DOHH2 (cell line): ENCODE measurements at regions not wholly inside any gene's neighbourhood (a gene's known extent, or its start where the extent isn't known, plus 50 kb on each side); places are given as distances from the start of the nearest gene placed in this dataset.

Experiments used
- H3F3A ChIP-seq: fragments of 200-600 bp; sonication (generic), shearing (Covaris generic); 2 replicates; pipeline ENCODE4 v1.6.0; 2016; ENCODE audit warnings: antibody characterized with exemption, mild to moderate bottlenecking; ENCODE audit not compliant: control insufficient read depth, insufficient read depth
- H3K27ac ChIP-seq: fragments of 200-600 bp; sonication (generic); 2 replicates; pipeline ENCODE4 v1.5.1; 2014; ENCODE audit warnings: low read depth, mild to moderate bottlenecking, low read length, moderate library complexity
- H3K27me3 ChIP-seq: fragments of 200-600 bp; sonication (generic); 2 replicates; pipeline ENCODE4 v1.6.1; 2014; ENCODE audit warnings: mild to moderate bottlenecking, low read length, mixed read lengths; ENCODE audit not compliant: control insufficient read depth
- H3K36me3 ChIP-seq: fragments of 200-600 bp; sonication (generic); 2 replicates; pipeline ENCODE4 v1.6.1; 2014; ENCODE audit warnings: mild to moderate bottlenecking, low read length, moderate library complexity, mixed read lengths; ENCODE audit not compliant: control insufficient read depth
- H3K4me1 ChIP-seq: fragments of 200-600 bp; sonication (generic); 2 replicates; pipeline ENCODE4 v1.6.1; 2014; ENCODE audit warnings: mild to moderate bottlenecking, low read length, mixed read lengths; ENCODE audit not compliant: control insufficient read depth
- H3K4me2 ChIP-seq: fragments of 200-600 bp; sonication (generic); 2 replicates; pipeline ENCODE4 v1.6.0; 2014; ENCODE audit warnings: mild to moderate bottlenecking, low read length, moderate library complexity
- H3K4me3 ChIP-seq: fragments of 200-600 bp; sonication (generic); 2 replicates; pipeline ENCODE4 v1.5.1; 2014; ENCODE audit warnings: mild to moderate bottlenecking, low read length, mixed read lengths
- H3K79me2 ChIP-seq: fragments of 200-600 bp; sonication (generic); 2 replicates; pipeline ENCODE4 v1.6.1; 2014; ENCODE audit warnings: mild to moderate bottlenecking, low read length, mixed read lengths; ENCODE audit not compliant: control insufficient read depth
- H3K9me2 ChIP-seq: fragments of 200-600 bp; sonication (generic); replicated peaks from 2 replicates; pipeline ENCODE4 v1.6.1; 2014; ENCODE audit warnings: mild to moderate bottlenecking, low read length, mixed read lengths; ENCODE audit not compliant: control insufficient read depth
- H3K9me3 ChIP-seq: fragments of 200-600 bp; sonication (generic); 2 replicates; pipeline ENCODE4 v1.6.1; 2014; ENCODE audit warnings: antibody characterized with exemption, low read length, mixed read lengths; ENCODE audit not compliant: control insufficient read depth, insufficient read depth
- H4K20me1 ChIP-seq: fragments of 200-600 bp; sonication (generic); 2 replicates; pipeline ENCODE4 v1.6.0; 2014; ENCODE audit warnings: low read depth, mild to moderate bottlenecking, antibody characterized with exemption, low read length, moderate library complexity; ENCODE audit not compliant: control insufficient read depth, insufficient read depth
- EZH2phosphoT487 ChIP-seq: fragments of 200-600 bp; sonication (generic); IDR thresholded peaks from 2 replicates; pipeline ENCODE4 v1.6.1; 2017; ENCODE audit warnings: borderline replicate concordance, mild to moderate bottlenecking, antibody characterized with exemption, low read length, moderate library complexity, mixed read lengths
- TF ChIP-seq, protein P1 (sequence below): fragments of 200-600 bp; sonication (generic); IDR thresholded peaks from one replicate; pipeline ENCODE4 v1.5.1; 2014; ENCODE audit warnings: antibody characterized with exemption, mild to moderate bottlenecking, low read depth, low read length; ENCODE audit not compliant: poor library complexity, severe bottlenecking

DNA sequence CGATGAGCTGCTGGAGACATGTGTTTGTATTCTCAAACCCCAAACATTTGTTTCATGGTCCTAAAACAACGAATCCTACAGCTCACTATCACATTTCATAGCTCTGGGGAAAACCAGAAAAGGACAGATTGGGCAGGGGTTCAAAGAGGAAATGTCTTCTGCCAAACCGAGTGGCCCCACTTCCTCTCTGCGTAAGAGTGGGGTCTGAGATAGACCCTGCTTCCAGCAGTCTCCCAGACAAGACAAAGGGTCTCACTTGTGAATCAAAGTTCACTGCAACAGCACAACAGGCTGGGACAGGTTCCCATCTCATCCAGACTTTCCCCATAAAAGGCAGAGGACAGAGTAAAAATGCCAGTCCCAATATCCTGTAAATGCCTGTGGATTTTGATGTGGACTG is 276.2 kb upstream of the SLC24A2 start:
- Histone ChIP-seq H3K4me1 (peaks cover 31% of the 10 kb centered on the region), H3K27ac (peak overlapping the region; percentile 64; the same call in 1 of the 2 replicates), H4K20me1 (no peaks in the 10 kb centered on the region), H3K79me2 (no peaks in the 10 kb centered on the region), H3K27me3 (no peaks in the 10 kb centered on the region), H3K36me3 (no peaks in the 10 kb centered on the region), H3K4me2 (peak overlapping the region; percentile 67), H3K9me2 (no peaks in the 10 kb centered on the region), H3F3A (peaks cover 14% of the 10 kb centered on the region; the same call in 1 of the 2 replicates), H3K4me3 (no peak overlapping the region), H3K9me3 (no peaks in the 10 kb centered on the region)
- TF ChIP-seq EZH2phosphoT487 = no peak
- TF ChIP-seq, protein P1, sequence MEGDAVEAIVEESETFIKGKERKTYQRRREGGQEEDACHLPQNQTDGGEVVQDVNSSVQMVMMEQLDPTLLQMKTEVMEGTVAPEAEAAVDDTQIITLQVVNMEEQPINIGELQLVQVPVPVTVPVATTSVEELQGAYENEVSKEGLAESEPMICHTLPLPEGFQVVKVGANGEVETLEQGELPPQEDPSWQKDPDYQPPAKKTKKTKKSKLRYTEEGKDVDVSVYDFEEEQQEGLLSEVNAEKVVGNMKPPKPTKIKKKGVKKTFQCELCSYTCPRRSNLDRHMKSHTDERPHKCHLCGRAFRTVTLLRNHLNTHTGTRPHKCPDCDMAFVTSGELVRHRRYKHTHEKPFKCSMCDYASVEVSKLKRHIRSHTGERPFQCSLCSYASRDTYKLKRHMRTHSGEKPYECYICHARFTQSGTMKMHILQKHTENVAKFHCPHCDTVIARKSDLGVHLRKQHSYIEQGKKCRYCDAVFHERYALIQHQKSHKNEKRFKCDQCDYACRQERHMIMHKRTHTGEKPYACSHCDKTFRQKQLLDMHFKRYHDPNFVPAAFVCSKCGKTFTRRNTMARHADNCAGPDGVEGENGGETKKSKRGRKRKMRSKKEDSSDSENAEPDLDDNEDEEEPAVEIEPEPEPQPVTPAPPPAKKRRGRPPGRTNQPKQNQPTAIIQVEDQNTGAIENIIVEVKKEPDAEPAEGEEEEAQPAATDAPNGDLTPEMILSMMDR = no peak

DNA sequence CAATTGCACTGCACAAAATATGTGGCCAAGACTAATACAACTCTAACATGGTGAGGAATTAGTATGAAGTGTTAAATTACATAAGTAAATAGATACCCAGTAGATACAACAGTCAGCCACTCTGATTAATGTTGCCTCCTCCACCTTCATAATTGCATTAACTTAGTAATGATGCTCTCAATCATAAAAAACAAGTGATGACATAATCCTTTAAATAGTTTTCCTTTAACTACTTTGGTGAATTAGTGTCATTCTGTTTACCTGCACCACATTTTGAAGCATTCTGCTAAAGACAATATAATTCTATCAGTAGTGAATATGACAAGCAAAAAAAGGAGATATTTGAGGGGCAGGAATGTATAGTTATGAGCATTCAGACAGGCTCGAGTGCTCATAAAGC is 265.9 kb upstream of the SLC24A2 start:
- no peaks in the 10 kb centered on the region for H3K9me3 ChIP-seq
- no peak overlapping the region for H3K4me3 ChIP-seq
- no peaks in the 10 kb centered on the region for H4K20me1 ChIP-seq
- TF ChIP-seq, protein P1 = no peak
- no peak for TF ChIP-seq EZH2phosphoT487
- H3K4me1 ChIP-seq = peaks cover under 1% of the 10 kb centered on the region; the same call in 1 of the 2 replicates
- no peak overlapping the region for H3K4me2 ChIP-seq
- H3K79me2 ChIP-seq = no peaks in the 10 kb centered on the region
- no peaks in the 10 kb centered on the region for H3K9me2 ChIP-seq
- no peaks in the 10 kb centered on the region for H3K27me3 ChIP-seq
- no peak overlapping the region for H3K27ac ChIP-seq
- H3F3A ChIP-seq = no peaks in the 10 kb centered on the region
- no peaks in the 10 kb centered on the region for H3K36me3 ChIP-seq

DNA sequence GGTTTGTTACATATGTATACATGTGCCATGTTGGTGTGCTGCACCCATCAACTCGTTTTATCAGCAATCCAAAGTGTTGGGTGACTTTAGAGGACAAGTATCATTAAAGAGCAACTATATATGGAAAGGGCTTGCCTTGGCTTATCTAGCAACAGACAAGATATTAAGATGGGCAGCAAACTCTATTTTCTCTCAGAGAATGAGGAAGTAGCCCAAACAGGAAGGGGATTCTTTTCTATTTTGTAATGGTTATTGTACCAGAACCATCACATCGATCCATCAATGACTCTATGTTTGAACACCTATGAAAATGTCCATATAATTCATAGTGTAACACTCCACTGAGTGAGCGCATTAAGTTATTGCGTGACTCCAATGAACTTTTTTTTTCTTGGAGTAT is 260.1 kb upstream of the SLC24A2 start:
- Histone ChIP-seq H3K4me2 (peak overlapping the region; percentile 47), H3K9me3 (no peaks in the 10 kb centered on the region), H3K36me3 (no peaks in the 10 kb centered on the region), H3K27me3 (no peaks in the 10 kb centered on the region), H3F3A (no peaks in the 10 kb centered on the region), H3K79me2 (no peaks in the 10 kb centered on the region), H3K4me3 (peak overlapping the region; percentile 7), H3K4me1 (peaks cover 22% of the 10 kb centered on the region), H4K20me1 (no peaks in the 10 kb centered on the region), H3K9me2 (no peaks in the 10 kb centered on the region), H3K27ac (no peak overlapping the region)
- TF ChIP-seq EZH2phosphoT487 = no peak
- TF ChIP-seq, protein P1 = no peak
